ENCODE measurements at regions not wholly inside any gene's neighbourhood (a gene's known extent, or its start where the extent isn't known, plus 50 kb on each side); places are given as distances from the start of the nearest gene placed in this dataset.

DNA sequence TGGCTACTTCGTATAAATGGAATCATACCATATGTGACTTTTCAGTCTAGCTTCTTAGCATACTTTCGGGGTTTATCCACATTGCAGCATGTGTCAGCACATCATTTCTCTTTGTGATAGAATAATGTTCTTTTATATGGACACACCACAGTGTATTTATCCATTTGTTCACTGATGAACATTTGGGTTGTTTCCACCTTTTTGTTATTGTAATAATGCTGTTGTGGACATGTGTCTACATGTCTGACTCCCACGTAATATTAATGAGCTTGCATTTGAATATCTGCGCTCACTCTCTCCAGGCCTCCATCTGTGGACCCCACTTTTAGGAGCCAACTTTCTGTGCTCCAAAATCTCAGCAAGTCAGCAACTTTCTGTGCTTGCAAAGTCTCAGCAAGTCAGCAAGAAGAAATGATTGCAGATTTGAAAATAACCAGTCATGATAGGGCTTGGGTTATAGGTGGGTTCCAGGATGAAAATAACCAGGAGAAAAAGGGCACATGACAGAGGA is 53.9 kb upstream of the GALNT18 start (continued):
- TF ChIP-seq, protein P1, sequence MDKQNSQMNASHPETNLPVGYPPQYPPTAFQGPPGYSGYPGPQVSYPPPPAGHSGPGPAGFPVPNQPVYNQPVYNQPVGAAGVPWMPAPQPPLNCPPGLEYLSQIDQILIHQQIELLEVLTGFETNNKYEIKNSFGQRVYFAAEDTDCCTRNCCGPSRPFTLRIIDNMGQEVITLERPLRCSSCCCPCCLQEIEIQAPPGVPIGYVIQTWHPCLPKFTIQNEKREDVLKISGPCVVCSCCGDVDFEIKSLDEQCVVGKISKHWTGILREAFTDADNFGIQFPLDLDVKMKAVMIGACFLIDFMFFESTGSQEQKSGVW (CRISPR knock-in tag; IDR thresholded peaks at IDR 0.05; ENCODE audit: borderline replicate concordance), result no peak
- TF ChIP-seq, protein P2, sequence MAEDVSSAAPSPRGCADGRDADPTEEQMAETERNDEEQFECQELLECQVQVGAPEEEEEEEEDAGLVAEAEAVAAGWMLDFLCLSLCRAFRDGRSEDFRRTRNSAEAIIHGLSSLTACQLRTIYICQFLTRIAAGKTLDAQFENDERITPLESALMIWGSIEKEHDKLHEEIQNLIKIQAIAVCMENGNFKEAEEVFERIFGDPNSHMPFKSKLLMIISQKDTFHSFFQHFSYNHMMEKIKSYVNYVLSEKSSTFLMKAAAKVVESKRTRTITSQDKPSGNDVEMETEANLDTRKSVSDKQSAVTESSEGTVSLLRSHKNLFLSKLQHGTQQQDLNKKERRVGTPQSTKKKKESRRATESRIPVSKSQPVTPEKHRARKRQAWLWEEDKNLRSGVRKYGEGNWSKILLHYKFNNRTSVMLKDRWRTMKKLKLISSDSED (CRISPR knock-in tag; IDR thresholded peaks at IDR 0.05), result no peak
- TF ChIP-seq, protein P3, sequence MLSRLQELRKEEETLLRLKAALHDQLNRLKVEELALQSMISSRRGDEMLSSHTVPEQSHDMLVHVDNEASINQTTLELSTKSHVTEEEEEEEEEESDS (CRISPR knock-in tag; IDR thresholded peaks at IDR 0.05; ENCODE audit: borderline replicate concordance), result no peak

DNA sequence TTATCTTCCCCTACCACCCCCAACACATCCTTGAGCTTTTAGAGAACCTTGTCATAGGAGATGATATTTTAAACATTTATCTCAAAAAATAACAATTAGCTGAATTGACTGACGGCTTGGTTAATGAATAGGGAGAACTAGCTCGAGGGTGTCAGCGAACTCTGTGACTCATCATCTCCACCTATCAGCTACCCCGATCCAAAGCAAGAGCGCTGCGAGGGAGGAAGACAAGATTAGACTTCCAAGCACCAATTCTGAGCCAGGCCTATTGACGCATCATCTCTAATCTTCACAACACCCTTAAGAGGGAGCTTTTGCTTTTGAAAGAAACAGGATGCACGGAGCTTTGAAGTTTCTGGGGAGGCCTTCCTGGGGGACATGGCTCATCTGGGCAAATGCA is 51.0 kb upstream of the GALNT18 start:
- WGBS (ENCODE audit: low lambda C conversion rate), result 11% methylated on average over 7 of the region's 8 CpGs
- DNase-seq (ENCODE audit: low spot score) (no peak), FAIRE-seq (no peak), ATAC-seq (no peak)
- POLR2A ChIA-PET, result no interaction called here
- Histone ChIP-seq H3K27me3 (ENCODE audit: control insufficient read depth in 1 of 2, insufficient read depth in 2 of 2, low read length in 2 of 2) (peaks cover 0 to 43% of the 10 kb centered on the region in 2 experiments; a peak in 3 of 5 replicates), H4K20me1 (ENCODE audit: insufficient read depth, low read length) (no peaks in the 10 kb centered on the region), H3K79me2 (ENCODE audit: insufficient read depth, low read length) (no peaks in the 10 kb centered on the region), H3K4me1 (ENCODE audit: insufficient read depth, low read length) (no peaks in the 10 kb centered on the region), H3K4me3 (replicated peaks in 1 of 3; ENCODE audit: insufficient read depth in 1 of 3, low read depth in 2 of 3, low read length in 3 of 3) (no peak overlapping the region), H3K9ac (ENCODE audit: insufficient read depth, low read depth, low read length) (no peak overlapping the region), H3K4me2 (ENCODE audit: low read depth, low read length) (no peak overlapping the region), H3K9me3 (ENCODE audit: low read length) (no peaks in the 10 kb centered on the region), H2AFZ (ENCODE audit: low read length) (no peak overlapping the region), H3K36me3 (replicated peaks in 1 of 2; ENCODE audit: control insufficient read depth in 1 of 2, insufficient read depth in 2 of 2, low read length in 2 of 2) (no peaks in the 10 kb centered on the region), H3K27ac (ENCODE audit: extremely low read length, insufficient read depth, low read length) (no peak overlapping the region)
- no TSS peak for BruUV-seq (replicated peaks)
- intact Hi-C loops (cut with micrococcal nuclease; ENCODE audit: unreplicated experiment), result no loop called here
- in situ Hi-C loops (cut with HindIII; ENCODE audit: extremely low pct_ligation_motif_present, low pct_unique_long_range_greater_than_20kb), result no loop called here
- CTCF ChIA-PET (ENCODE audit: low intra/inter-chr PET ratio, low total read pairs), result no interaction called here
- TF ChIP-seq HNRNPK (IDR thresholded peaks at IDR 0.05; ENCODE audit: low read depth, low read length, poor library complexity, severe bottlenecking) (no peak), SPEN (CRISPR knock-in tag; IDR thresholded peaks at IDR 0.05; ENCODE audit: low read depth) (no peak), ASH2L (IDR thresholded peaks at IDR 0.05; ENCODE audit: insufficient read length, low read depth, low read length) (no peak), ZSCAN31 (CRISPR knock-in tag; IDR thresholded peaks at IDR 0.05; ENCODE audit: low read depth) (no peak), CREM (IDR thresholded peaks at IDR 0.05) (no peak), CREM (CRISPR knock-in tag; IDR thresholded peaks at IDR 0.05) (no peak), NFIB (CRISPR knock-in tag; IDR thresholded peaks at IDR 0.05; ENCODE audit: borderline replicate concordance) (no peak), SP4 (CRISPR knock-in tag; IDR thresholded peaks at IDR 0.05) (no peak), MTF1 (CRISPR knock-in tag; IDR thresholded peaks at IDR 0.05) (no peak)
- TF ChIP-seq, protein P4, sequence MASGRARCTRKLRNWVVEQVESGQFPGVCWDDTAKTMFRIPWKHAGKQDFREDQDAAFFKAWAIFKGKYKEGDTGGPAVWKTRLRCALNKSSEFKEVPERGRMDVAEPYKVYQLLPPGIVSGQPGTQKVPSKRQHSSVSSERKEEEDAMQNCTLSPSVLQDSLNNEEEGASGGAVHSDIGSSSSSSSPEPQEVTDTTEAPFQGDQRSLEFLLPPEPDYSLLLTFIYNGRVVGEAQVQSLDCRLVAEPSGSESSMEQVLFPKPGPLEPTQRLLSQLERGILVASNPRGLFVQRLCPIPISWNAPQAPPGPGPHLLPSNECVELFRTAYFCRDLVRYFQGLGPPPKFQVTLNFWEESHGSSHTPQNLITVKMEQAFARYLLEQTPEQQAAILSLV (CRISPR knock-in tag; IDR thresholded peaks at IDR 0.05; ENCODE audit: borderline replicate concordance), result no peak
- TF ChIP-seq, protein P5, sequence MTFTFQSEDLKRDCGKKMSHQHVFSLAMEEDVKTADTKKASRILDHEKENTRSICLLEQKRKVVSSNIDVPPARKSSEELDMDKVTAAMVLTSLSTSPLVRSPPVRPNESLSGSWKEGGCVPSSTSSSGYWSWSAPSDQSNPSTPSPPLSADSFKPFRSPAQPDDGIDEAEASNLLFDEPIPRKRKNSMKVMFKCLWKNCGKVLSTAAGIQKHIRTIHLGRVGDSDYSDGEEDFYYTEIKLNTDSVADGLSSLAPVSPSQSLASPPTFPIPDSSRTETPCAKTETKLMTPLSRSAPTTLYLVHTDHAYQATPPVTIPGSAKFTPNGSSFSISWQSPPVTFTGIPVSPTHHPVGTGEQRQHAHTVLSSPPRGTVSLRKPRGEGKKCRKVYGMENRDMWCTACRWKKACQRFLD (CRISPR knock-in tag; IDR thresholded peaks at IDR 0.05; ENCODE audit: borderline replicate concordance), result no peak
- TF ChIP-seq, protein P6, sequence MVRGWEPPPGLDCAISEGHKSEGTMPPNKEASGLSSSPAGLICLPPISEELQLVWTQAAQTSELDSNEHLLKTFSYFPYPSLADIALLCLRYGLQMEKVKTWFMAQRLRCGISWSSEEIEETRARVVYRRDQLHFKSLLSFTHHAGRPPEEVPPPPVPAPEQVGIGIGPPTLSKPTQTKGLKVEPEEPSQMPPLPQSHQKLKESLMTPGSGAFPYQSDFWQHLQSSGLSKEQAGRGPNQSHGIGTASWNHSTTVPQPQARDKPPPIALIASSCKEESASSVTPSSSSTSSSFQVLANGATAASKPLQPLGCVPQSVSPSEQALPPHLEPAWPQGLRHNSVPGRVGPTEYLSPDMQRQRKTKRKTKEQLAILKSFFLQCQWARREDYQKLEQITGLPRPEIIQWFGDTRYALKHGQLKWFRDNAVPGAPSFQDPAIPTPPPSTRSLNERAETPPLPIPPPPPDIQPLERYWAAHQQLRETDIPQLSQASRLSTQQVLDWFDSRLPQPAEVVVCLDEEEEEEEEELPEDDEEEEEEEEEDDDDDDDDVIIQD (CRISPR knock-in tag; IDR thresholded peaks at IDR 0.05; ENCODE audit: low read depth), result no peak
- TF ChIP-seq, protein P7, sequence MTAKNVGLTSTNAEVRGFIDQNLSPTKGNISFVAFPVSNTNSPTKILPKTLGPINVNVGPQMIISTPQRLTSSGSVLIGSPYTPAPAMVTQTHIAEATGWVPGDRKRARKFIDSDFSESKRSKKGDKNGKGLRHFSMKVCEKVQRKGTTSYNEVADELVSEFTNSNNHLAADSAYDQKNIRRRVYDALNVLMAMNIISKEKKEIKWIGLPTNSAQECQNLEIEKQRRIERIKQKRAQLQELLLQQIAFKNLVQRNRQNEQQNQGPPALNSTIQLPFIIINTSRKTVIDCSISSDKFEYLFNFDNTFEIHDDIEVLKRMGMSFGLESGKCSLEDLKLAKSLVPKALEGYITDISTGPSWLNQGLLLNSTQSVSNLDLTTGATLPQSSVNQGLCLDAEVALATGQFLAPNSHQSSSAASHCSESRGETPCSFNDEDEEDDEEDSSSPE (CRISPR knock-in tag; IDR thresholded peaks at IDR 0.05), result no peak
